GM12891 (cell line): ENCODE measurements at regions not wholly inside any gene's neighbourhood (a gene's known extent, or its start where the extent isn't known, plus 50 kb on each side); places are given as distances from the start of the nearest gene placed in this dataset.

ENCODE experiments used
- POLR2A ChIP-seq: IDR thresholded peaks from 2 replicates; pipeline ENCODE4 v1.6.1; 2011; ENCODE audit warnings: low read depth, low read length, control low read depth
- TAF1 ChIP-seq: IDR thresholded peaks from 2 replicates; pipeline ENCODE4 v1.6.1; 2011; ENCODE audit warnings: low read depth, low read length, control low read depth

GRCh38 chr2:4107179-4107578 is 403.8 kb downstream of the DCDC2C start:
- TF ChIP-seq POLR2A (no peak), TAF1 (no peak)
